ENCODE measurements at regions not wholly inside any gene's neighbourhood (a gene's known extent, or its start where the extent isn't known, plus 50 kb on each side); places are given as distances from the start of the nearest gene placed in this dataset.

- H3K4me1 ChIP-seq = no peaks in the 10 kb centered on the region
- TF ChIP-seq POLR2A (IDR thresholded peaks at IDR 0.05) (no peak), CTCF (IDR thresholded peaks at IDR 0.05) (no peak), EP300 (IDR thresholded peaks at IDR 0.05) (no peak), POLR2AphosphoS5 (IDR thresholded peaks at IDR 0.05) (no peak)
- H3K27ac ChIP-seq = no peak overlapping the region
- 73% methylated on average over 2 of the region's 2 CpGs for WGBS
- H3K9me3 ChIP-seq = no peaks in the 10 kb centered on the region
- no peak for DNase-seq (ENCODE audit: low spot score in 2 of 2)
- H3K27me3 ChIP-seq = no peaks in the 10 kb centered on the region
- H3K4me3 ChIP-seq = no peak overlapping the region
- H3K36me3 ChIP-seq = no peaks in the 10 kb centered on the region
Observed at GRCh38 chr11:127443297-127443696, 442.7 kb upstream of the KIRREL3 start.

GRCh38 chr11:127440616-127441015 is 440.0 kb upstream of the KIRREL3 start:
- Histone ChIP-seq H3K4me1 (no peaks in the 10 kb centered on the region), H3K9me3 (no peaks in the 10 kb centered on the region), H3K36me3 (no peaks in the 10 kb centered on the region), H3K27me3 (no peaks in the 10 kb centered on the region), H3K4me3 (no peak overlapping the region), H3K27ac (no peak overlapping the region)
- DNase-seq (ENCODE audit: low spot score in 2 of 2) = no peak
- 68% methylated on average over 3 of the region's 3 CpGs for WGBS
- TF ChIP-seq CTCF (IDR thresholded peaks at IDR 0.05) (no peak), POLR2AphosphoS5 (IDR thresholded peaks at IDR 0.05) (no peak), POLR2A (IDR thresholded peaks at IDR 0.05) (no peak), EP300 (IDR thresholded peaks at IDR 0.05) (no peak)

DNA sequence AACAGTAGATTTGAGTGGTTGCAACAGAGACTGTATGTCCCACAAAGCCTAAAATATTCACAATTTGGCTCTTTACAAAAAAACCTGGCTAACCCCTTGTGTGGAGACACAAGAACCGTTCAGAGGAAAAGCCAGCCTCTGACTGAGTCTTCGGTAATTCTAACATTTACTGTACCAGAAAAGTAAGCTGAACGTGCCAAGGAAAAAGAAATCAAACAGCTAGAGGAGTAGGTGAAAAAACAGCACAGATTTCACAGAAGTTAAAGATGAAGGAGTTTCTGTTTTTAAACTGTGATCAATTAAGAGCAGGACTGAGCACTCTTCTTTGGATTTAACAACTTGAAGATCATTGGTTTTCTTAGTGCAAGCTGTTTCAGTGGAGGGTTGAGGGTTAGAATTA is 424.7 kb upstream of the KIRREL3 start:
- no peak overlapping the region for H3K4me3 ChIP-seq
- DNase-seq (ENCODE audit: low spot score in 2 of 2) = no peak
- WGBS = 58% methylated on average over 3 of the region's 3 CpGs
- no peak overlapping the region for H3K27ac ChIP-seq
- no peaks in the 10 kb centered on the region for H3K9me3 ChIP-seq
- no peaks in the 10 kb centered on the region for H3K4me1 ChIP-seq
- TF ChIP-seq POLR2AphosphoS5 (IDR thresholded peaks at IDR 0.05) (no peak), CTCF (IDR thresholded peaks at IDR 0.05) (no peak), POLR2A (IDR thresholded peaks at IDR 0.05) (no peak), EP300 (IDR thresholded peaks at IDR 0.05) (no peak)
- H3K27me3 ChIP-seq = no peaks in the 10 kb centered on the region
- H3K36me3 ChIP-seq = no peaks in the 10 kb centered on the region

GRCh38 chr11:127424661-127425060 is 424.1 kb upstream of the KIRREL3 start:
- 61% methylated on average over 2 of the region's 2 CpGs for WGBS
- no peak overlapping the region for H3K4me3 ChIP-seq

DNA sequence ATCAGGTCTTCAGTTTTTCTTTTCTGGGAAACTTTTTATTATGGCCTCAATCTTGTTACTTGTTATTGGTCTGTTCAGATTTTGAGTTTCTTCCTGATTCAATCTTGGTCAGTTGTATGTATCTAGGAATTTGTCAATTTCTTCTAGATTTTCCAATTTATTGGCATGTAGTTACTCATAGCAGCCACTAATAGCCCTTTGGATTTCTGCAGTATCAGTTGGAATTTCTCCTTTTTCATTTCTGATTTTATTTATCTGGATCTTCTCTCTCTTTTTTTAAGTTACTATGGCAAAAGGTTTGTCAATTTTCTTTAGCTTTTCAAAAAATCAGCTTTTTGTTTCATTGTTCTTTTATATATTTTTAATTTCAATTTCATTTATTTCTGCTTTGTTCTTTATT is 419.6 kb upstream of the KIRREL3 start:
- Histone ChIP-seq H3K27ac (no peak overlapping the region), H3K36me3 (no peaks in the 10 kb centered on the region), H3K4me1 (no peaks in the 10 kb centered on the region), H3K4me3 (no peak overlapping the region), H3K9me3 (no peaks in the 10 kb centered on the region), H3K27me3 (no peaks in the 10 kb centered on the region)
- DNase-seq (ENCODE audit: low spot score in 2 of 2) = no peak
- TF ChIP-seq POLR2AphosphoS5 (IDR thresholded peaks at IDR 0.05) (no peak), POLR2A (IDR thresholded peaks at IDR 0.05) (no peak), CTCF (IDR thresholded peaks at IDR 0.05) (no peak), EP300 (IDR thresholded peaks at IDR 0.05) (no peak)

More at GRCh38 chr11:127424661-127425060, 424.1 kb upstream of the KIRREL3 start:
- no peak for DNase-seq (ENCODE audit: low spot score in 2 of 2)
- TF ChIP-seq POLR2A (IDR thresholded peaks at IDR 0.05) (no peak), CTCF (IDR thresholded peaks at IDR 0.05) (no peak), EP300 (IDR thresholded peaks at IDR 0.05) (no peak), POLR2AphosphoS5 (IDR thresholded peaks at IDR 0.05) (no peak)
- Histone ChIP-seq H3K36me3 (no peaks in the 10 kb centered on the region), H3K27ac (no peak overlapping the region), H3K4me1 (no peaks in the 10 kb centered on the region), H3K27me3 (no peaks in the 10 kb centered on the region), H3K9me3 (no peaks in the 10 kb centered on the region)

Data from suprapubic skin (tissue), 4 donors.